GM23338 (cell line): ENCODE measurements at regions not wholly inside any gene's neighbourhood (a gene's known extent, or its start where the extent isn't known, plus 50 kb on each side); places are given as distances from the start of the nearest gene placed in this dataset.
A peak's percentile ranks its signal among the peaks of the same experiment; 100 is the strongest.

Experiments used
- ATAC-seq: fragments of 200-7000 bp; cut with Tn5 transposase; 3 replicates; pipeline ENCODE4 v1.9.1; 2020
- DNase-seq: peaks from one replicate; pipeline ENCODE4 v3.0.0-alpha.2; 2015; ENCODE audit warnings: low spot score
- H2AFZ ChIP-seq: fragments of 200-600 bp; sonication (generic); 2 replicates; pipeline ENCODE4 v1.8.0; 2016; ENCODE audit warnings: antibody characterized with exemption, mild to moderate bottlenecking, moderate library complexity
- H3F3A ChIP-seq: fragments of 200-600 bp; sonication (generic); replicated peaks from 2 replicates; pipeline ENCODE4 v1.8.0; 2017; ENCODE audit warnings: antibody characterized with exemption, mixed run types, low read depth
- H3K27ac ChIP-seq: fragments of 200-600 bp; sonication (generic); 2 replicates; pipeline ENCODE4 v1.6.1; 2016; ENCODE audit warnings: low read depth
- H3K27me3 ChIP-seq: fragments of 200-600 bp; sonication (generic); 2 replicates; pipeline ENCODE4 v1.8.0; 2016; ENCODE audit warnings: mild to moderate bottlenecking, mixed run types, moderate library complexity; ENCODE audit not compliant: insufficient read depth
- H3K36me3 ChIP-seq: fragments of 200-600 bp; sonication (generic); 2 replicates; pipeline ENCODE4 v1.8.0; 2016; ENCODE audit warnings: mild to moderate bottlenecking; ENCODE audit not compliant: insufficient read depth
- H3K4me1 ChIP-seq: fragments of 200-600 bp; sonication (generic); 2 replicates; pipeline ENCODE4 v1.8.0; 2016; ENCODE audit warnings: mild to moderate bottlenecking, moderate library complexity; ENCODE audit not compliant: insufficient read depth
- H3K4me2 ChIP-seq: fragments of 200-600 bp; sonication (generic); 2 replicates; pipeline ENCODE4 v1.7.1; 2017; ENCODE audit warnings: mixed run types
- H3K4me3 ChIP-seq: fragments of 200-600 bp; sonication (generic); 2 replicates; pipeline ENCODE4 v1.6.1; 2016; ENCODE audit warnings: mixed run types
- H3K79me2 ChIP-seq: fragments of 200-600 bp; sonication (generic); replicated peaks from 2 replicates; pipeline ENCODE4 v1.8.0; 2017; ENCODE audit warnings: mild to moderate bottlenecking; ENCODE audit not compliant: insufficient read depth
- H3K9me2 ChIP-seq: fragments of 200-600 bp; sonication (generic); 2 replicates; pipeline ENCODE4 v1.8.0; 2017; ENCODE audit not compliant: insufficient read depth
- H4K20me1 ChIP-seq: fragments of 200-600 bp; sonication (generic); replicated peaks from 2 replicates; pipeline ENCODE4 v1.8.0; 2017; ENCODE audit warnings: mild to moderate bottlenecking; ENCODE audit not compliant: insufficient read depth
- H3K27ac Mint-ChIP-seq: 2 replicates; pipeline ENCODE4 v1.8.0; 2020; ENCODE audit warnings: inconsistent platforms, mild to moderate bottlenecking, moderate library complexity, mixed read lengths
- H3K27me3 Mint-ChIP-seq: 3 replicates; pipeline ENCODE4 v1.8.0; 2022; ENCODE audit warnings: low read depth, mild to moderate bottlenecking, moderate library complexity, mixed read lengths, inconsistent platforms; ENCODE audit not compliant: insufficient read depth, poor library complexity
- H3K36me3 Mint-ChIP-seq: 3 replicates; pipeline ENCODE4 v1.8.0; 2021; ENCODE audit warnings: low read depth, mild to moderate bottlenecking, inconsistent platforms, moderate library complexity, mixed read lengths
- H3K4me1 Mint-ChIP-seq: 3 replicates; pipeline ENCODE4 v1.8.0; 2020; ENCODE audit warnings: mild to moderate bottlenecking, inconsistent platforms, mixed read lengths
- H3K4me3 Mint-ChIP-seq: 3 replicates; pipeline ENCODE4 v1.8.0; 2021; ENCODE audit warnings: moderate library complexity, mild to moderate bottlenecking, inconsistent platforms, mixed read lengths
- H3K9me3 Mint-ChIP-seq: 3 replicates; pipeline ENCODE4 v1.8.0; 2020; ENCODE audit warnings: moderate library complexity, mild to moderate bottlenecking, inconsistent platforms, mixed read lengths
- CREB1 ChIP-seq: fragments of 250-450 bp; sonication (Bioruptor Pico); IDR thresholded peaks from 2 replicates; pipeline ENCODE4 v1.5.0; 2020; ENCODE audit warnings: low read depth, mild to moderate bottlenecking, moderate library complexity
- ETS1 ChIP-seq: IDR thresholded peaks from 2 replicates; pipeline ENCODE4 v1.6.1; 2016; ENCODE audit warnings: antibody characterized with exemption
- EZH2 ChIP-seq: fragments of 200-600 bp; sonication (generic); IDR thresholded peaks from one replicate; pipeline ENCODE4 v1.8.0; 2017; ENCODE audit warnings: antibody characterized with exemption, mild to moderate bottlenecking, low read depth; ENCODE audit not compliant: unreplicated experiment
- EZH2phosphoT487 ChIP-seq: fragments of 200-600 bp; sonication (generic); IDR thresholded peaks from one replicate; pipeline ENCODE4 v1.8.1; 2018; ENCODE audit warnings: antibody characterized with exemption; ENCODE audit not compliant: unreplicated experiment
- JUNB ChIP-seq: IDR thresholded peaks from one replicate; pipeline ENCODE4 v1.6.1; 2016; ENCODE audit warnings: antibody characterized with exemption; ENCODE audit not compliant: unreplicated experiment
- NANOG ChIP-seq: IDR thresholded peaks from 2 replicates; pipeline ENCODE4 v1.6.1; 2016; ENCODE audit warnings: antibody characterized with exemption, borderline replicate concordance
- POLR2AphosphoS5 ChIP-seq: IDR thresholded peaks from 2 replicates; pipeline ENCODE4 v1.6.1; 2016; ENCODE audit warnings: antibody characterized with exemption, low read depth
- REST ChIP-seq: IDR thresholded peaks from one replicate; pipeline ENCODE4 v1.6.1; 2018; ENCODE audit warnings: antibody characterized with exemption; ENCODE audit not compliant: unreplicated experiment
- STAT1 ChIP-seq: IDR thresholded peaks from one replicate; pipeline ENCODE4 v1.6.1; 2016; ENCODE audit warnings: antibody characterized with exemption; ENCODE audit not compliant: unreplicated experiment
- ZNF114 ChIP-seq: fragments of 250-450 bp; sonication (Bioruptor Pico); IDR thresholded peaks from 2 replicates; pipeline ENCODE4 v1.5.0; 2020; ENCODE audit warnings: mild to moderate bottlenecking, moderate library complexity
- ZNF331 ChIP-seq: fragments of 250-450 bp; sonication (Bioruptor Pico); IDR thresholded peaks from 2 replicates; pipeline ENCODE4 v1.5.0; 2020; ENCODE audit warnings: low read depth, mild to moderate bottlenecking, moderate library complexity
- ZNF462 ChIP-seq: fragments of 250-450 bp; sonication (Bioruptor Pico); IDR thresholded peaks from 2 replicates; pipeline ENCODE4 v1.5.0; 2020; ENCODE audit warnings: mild to moderate bottlenecking, moderate library complexity
- TF ChIP-seq, protein P1 (sequence below), 2 experiments: fragments of 200-600 bp in 1 of 2; sonication (generic) in 1 of 2; conservative IDR thresholded peaks; 2 replicates each; pipeline versions ENCODE4 v1.5.1 to v1.6.1; 2016 to 2017; ENCODE audit warnings: antibody characterized with exemption in 2 of 2, low read depth in 2 of 2, mild to moderate bottlenecking in 2 of 2, moderate library complexity in 1 of 2

DNA sequence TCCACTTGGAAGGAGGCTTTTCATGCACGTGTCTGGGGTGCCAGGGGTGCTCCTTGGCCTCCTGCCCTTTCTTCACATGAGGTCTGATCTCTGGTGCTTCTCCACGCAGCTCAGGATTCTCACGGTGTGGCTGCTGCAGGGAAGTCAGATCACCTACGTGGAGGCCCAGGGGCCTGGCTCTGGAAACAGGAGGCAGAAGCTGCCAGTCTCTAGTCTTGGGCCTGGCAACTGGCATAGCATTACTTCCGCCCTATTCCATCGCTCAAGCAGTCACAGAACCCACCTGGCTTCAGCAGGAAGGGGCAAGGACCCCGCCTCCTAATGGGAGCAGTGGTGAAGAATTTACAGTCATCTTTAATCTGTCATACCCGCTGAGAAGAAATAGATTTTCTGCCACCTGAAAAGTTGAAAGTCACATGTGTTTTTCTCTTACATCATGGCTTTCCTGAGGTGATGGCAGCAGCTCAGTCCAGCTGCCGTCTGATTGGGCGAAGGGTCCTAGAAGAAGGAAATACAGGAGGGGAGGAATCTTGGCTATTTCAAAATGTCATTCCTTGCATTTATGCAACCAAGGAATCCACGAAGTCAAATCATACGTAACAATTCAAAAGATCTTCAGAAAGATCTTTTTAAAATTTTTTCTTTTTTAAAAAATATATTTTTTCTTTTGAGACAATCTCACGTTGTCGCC is 50.1 kb upstream of the DKK3 start:
- Histone ChIP-seq H3K36me3 (no peaks in the 10 kb centered on the region), H3K79me2 (no peaks in the 10 kb centered on the region), H3F3A (no peaks in the 10 kb centered on the region), H3K4me2 (no peak overlapping the region), H3K4me1 (no peaks in the 10 kb centered on the region), H4K20me1 (no peaks in the 10 kb centered on the region), H3K27ac (no peak overlapping the region), H3K4me3 (no peak overlapping the region), H3K27me3 (no peaks in the 10 kb centered on the region), H2AFZ (peak overlapping the region; percentile 72; the same call in 1 of the 2 replicates), H3K9me2 (0 out of 2 replicates have a peak, but pooled peaks cover 2% of the 10 kb centered on the region)
- peaks cover 4% of the 10 kb centered on the region; the same call in 1 of the 3 replicates for H3K9me3 Mint-ChIP-seq
- no peak overlapping the region for H3K4me3 Mint-ChIP-seq
- TF ChIP-seq JUNB: no peak
- TF ChIP-seq NANOG: no peak
- TF ChIP-seq POLR2AphosphoS5: no peak
- no peak for TF ChIP-seq REST
- TF ChIP-seq ZNF114 (CRISPR knock-in tag): no peak
- no peak for TF ChIP-seq EZH2
- TF ChIP-seq ZNF462: no peak
- no peak for TF ChIP-seq EZH2phosphoT487
- no peak for TF ChIP-seq CREB1 (CRISPR knock-in tag)
- no peak for TF ChIP-seq ZNF331 (CRISPR knock-in tag)
- no peak for TF ChIP-seq ETS1
- TF ChIP-seq STAT1: no peak
- TF ChIP-seq, protein P1, sequence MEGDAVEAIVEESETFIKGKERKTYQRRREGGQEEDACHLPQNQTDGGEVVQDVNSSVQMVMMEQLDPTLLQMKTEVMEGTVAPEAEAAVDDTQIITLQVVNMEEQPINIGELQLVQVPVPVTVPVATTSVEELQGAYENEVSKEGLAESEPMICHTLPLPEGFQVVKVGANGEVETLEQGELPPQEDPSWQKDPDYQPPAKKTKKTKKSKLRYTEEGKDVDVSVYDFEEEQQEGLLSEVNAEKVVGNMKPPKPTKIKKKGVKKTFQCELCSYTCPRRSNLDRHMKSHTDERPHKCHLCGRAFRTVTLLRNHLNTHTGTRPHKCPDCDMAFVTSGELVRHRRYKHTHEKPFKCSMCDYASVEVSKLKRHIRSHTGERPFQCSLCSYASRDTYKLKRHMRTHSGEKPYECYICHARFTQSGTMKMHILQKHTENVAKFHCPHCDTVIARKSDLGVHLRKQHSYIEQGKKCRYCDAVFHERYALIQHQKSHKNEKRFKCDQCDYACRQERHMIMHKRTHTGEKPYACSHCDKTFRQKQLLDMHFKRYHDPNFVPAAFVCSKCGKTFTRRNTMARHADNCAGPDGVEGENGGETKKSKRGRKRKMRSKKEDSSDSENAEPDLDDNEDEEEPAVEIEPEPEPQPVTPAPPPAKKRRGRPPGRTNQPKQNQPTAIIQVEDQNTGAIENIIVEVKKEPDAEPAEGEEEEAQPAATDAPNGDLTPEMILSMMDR (conservative IDR thresholded peaks at IDR 0.05; ENCODE audit: low read depth in 2 of 2): no peak
- DNase-seq (no peak), ATAC-seq (no peak)
- H3K27ac Mint-ChIP-seq: no peak overlapping the region
- no peaks in the 10 kb centered on the region for H3K36me3 Mint-ChIP-seq
- H3K4me1 Mint-ChIP-seq: 0 out of 3 replicates have a peak, but pooled peaks cover 3% of the 10 kb centered on the region
- H3K27me3 Mint-ChIP-seq: no peaks in the 10 kb centered on the region
